Pancreas (tissue), 10 donors: ENCODE measurements at regions not wholly inside any gene's neighbourhood (a gene's known extent, or its start where the extent isn't known, plus 50 kb on each side); places are given as distances from the start of the nearest gene placed in this dataset.

ENCODE experiments used
- ATAC-seq, 4 donors: fragments of 200-7000 bp; cut with Tn5 transposase; one replicate each; pipeline versions ENCODE4 v1.8.0 to v1.9.1; 2020; ENCODE audit warnings: mild to moderate bottlenecking in 4 of 4, moderate library complexity in 4 of 4
- DNase-seq, 6 donors: peaks; one replicate each; pipeline ENCODE4 v3.0.0-alpha.2; 2020
- FAIRE-seq: peaks from 2 replicates; lab custom pipeline; 2012; peaks lifted over from hg19 to GRCh38; lab: Jason Lieb, UNC
- H3K27ac ChIP-seq, 4 donors: fragments of 200-600 bp; sonication (generic); 1 replicate in 3 of 4; 2 replicates in 1 of 4; pipeline versions ENCODE4 v1.5.0 to v1.8.0; 2020
- H3K27me3 ChIP-seq, 4 donors: fragments of 200-600 bp; one replicate each; pipeline ENCODE4 v1.8.0; 2021
- H3K36me3 ChIP-seq, 3 donors: fragments of 200-600 bp; sonication (generic) in 1 of 3; one replicate each; pipeline versions ENCODE4 v1.5.0 to v1.8.0; 2020 to 2021
- H3K4me1 ChIP-seq, 3 donors: fragments of 200-600 bp; one replicate each; pipeline ENCODE4 v1.8.0; 2021
- H3K4me3 ChIP-seq, 4 donors: fragments of 200-600 bp; sonication (generic) in 2 of 4; one replicate each; pipeline versions ENCODE4 v1.5.0 to v1.8.0; 2020 to 2021
- H3K9me3 ChIP-seq, 4 donors: fragments of 200-600 bp; one replicate each; pipeline ENCODE4 v1.8.0; 2021
- CTCF ChIP-seq, 4 donors: fragments of 200-600 bp; sonication (generic) in 3 of 4; IDR thresholded peaks; one replicate each; pipeline versions ENCODE4 v1.5.0 to v1.8.0; 2021; ENCODE audit warnings: antibody characterized with exemption in 4 of 4
- WGBS, 2 donors: extraction: QIAGEN DNeasy Blood & Tissue Kit; methylation state at CpG; one replicate each; pipeline ENCODE4 v1.1.7; 2013; 5-methylcytosine and 5-hydroxymethylcytosine counted together
- intact Hi-C, 3 donors: fragments of 100-400 bp; cut with DNase I; formaldehyde crosslinking; loops; one replicate each; pipeline versions ENCODE4 v1.11.1 to v1.14.2; 2022
- donor health status: healthy with polysubstance abuse.
- donor health status: DM: no; HTN: no; CAD: no; lungs with moderate emphysema.
- donor health status: DM: no; HTN: no; CAD: no.
- donor health status: control.
- donor health status: control.
- donor health status: Bipolar disorder and iron deficiency.
- donor health status: DM: yes; HTN: yes; CAD: no.
- donor health status: DM: no; HTN: no; CAD: no.
- donor health status: DM: no; HTN: no; CAD: no.
- donor health status: DM: yes; HTN: yes; CAD: no.

GRCh38 chr4:126328914-126329313 is 1014.2 kb downstream of the FAT4 start:
- H3K36me3 ChIP-seq, result no peaks in the 10 kb centered on the region
- DNase-seq (no peak), FAIRE-seq (no peak), ATAC-seq (no peak)
- H3K27ac ChIP-seq, result no peak overlapping the region
- no peak for TF ChIP-seq CTCF (IDR thresholded peaks at IDR 0.05)
- intact Hi-C loops, result no loop called here
- H3K4me1 ChIP-seq, result no peaks in the 10 kb centered on the region
- no peak overlapping the region for H3K4me3 ChIP-seq
- H3K9me3 ChIP-seq, result no peaks in the 10 kb centered on the region
- no peaks in the 10 kb centered on the region for H3K27me3 ChIP-seq

- no peak for TF ChIP-seq CTCF (IDR thresholded peaks at IDR 0.05)
- Histone ChIP-seq H3K4me1 (no peaks in the 10 kb centered on the region), H3K9me3 (no peaks in the 10 kb centered on the region), H3K27ac (no peak overlapping the region), H3K4me3 (no peak overlapping the region), H3K27me3 (no peaks in the 10 kb centered on the region), H3K36me3 (no peaks in the 10 kb centered on the region)
- DNase-seq (no peak), FAIRE-seq (no peak), ATAC-seq (no peak)
- 56 to 62% methylated on average over 2 of the region's 2 CpGs for WGBS, 2 donors
- intact Hi-C loops, result no loop called here
These were observed 1023.8 kb downstream of the FAT4 start for GRCh38 chr4:126338548-126338947.

- DNase-seq, result no peak
- no peak for FAIRE-seq
- 45 to 65% methylated on average over 1 of the region's 1 CpG for WGBS, 2 donors
These were observed 1027.2 kb downstream of the FAT4 start for GRCh38 chr4:126341927-126342326.

GRCh38 chr4:126344472-126344871 is 1029.7 kb downstream of the FAT4 start:
- ATAC-seq, result no peak
- FAIRE-seq, result no peak
- WGBS, 2 donors, result 69 to 86% methylated on average over 6 of the region's 6 CpGs

More at GRCh38 chr4:126341927-126342326, 1027.2 kb downstream of the FAT4 start:
- H3K27ac ChIP-seq, result no peak overlapping the region
- intact Hi-C loops, result no loop called here
- H3K4me3 ChIP-seq, result no peak overlapping the region
- no peaks in the 10 kb centered on the region for H3K27me3 ChIP-seq
- H3K4me1 ChIP-seq, result no peaks in the 10 kb centered on the region
- H3K9me3 ChIP-seq, result no peaks in the 10 kb centered on the region
- no peak for TF ChIP-seq CTCF (IDR thresholded peaks at IDR 0.05)
- no peak for ATAC-seq
- H3K36me3 ChIP-seq, result no peaks in the 10 kb centered on the region

GRCh38 chr4:126346654-126347053 is 1031.9 kb downstream of the FAT4 start:
- WGBS, 2 donors, result 28 to 39% methylated on average over 2 of the region's 2 CpGs
- Histone ChIP-seq H3K36me3 (no peaks in the 10 kb centered on the region), H3K4me1 (no peaks in the 10 kb centered on the region), H3K27ac (no peak overlapping the region), H3K27me3 (no peaks in the 10 kb centered on the region), H3K4me3 (no peak overlapping the region), H3K9me3 (no peaks in the 10 kb centered on the region)
- no peak for FAIRE-seq
- ATAC-seq, result no peak
- TF ChIP-seq CTCF (IDR thresholded peaks at IDR 0.05), result no peak
- intact Hi-C loops, result no loop called here
- no peak for DNase-seq

More at GRCh38 chr4:126344472-126344871, 1029.7 kb downstream of the FAT4 start:
- Histone ChIP-seq H3K27ac (no peak overlapping the region), H3K36me3 (no peaks in the 10 kb centered on the region), H3K4me3 (no peak overlapping the region), H3K4me1 (no peaks in the 10 kb centered on the region), H3K27me3 (no peaks in the 10 kb centered on the region), H3K9me3 (no peaks in the 10 kb centered on the region)
- no peak for DNase-seq
- no peak for TF ChIP-seq CTCF (IDR thresholded peaks at IDR 0.05)
- intact Hi-C loops, result no loop called here
